H9 (cell line): ENCODE measurements at regions not wholly inside any gene's neighbourhood (a gene's known extent, or its start where the extent isn't known, plus 50 kb on each side); places are given as distances from the start of the nearest gene placed in this dataset.

Experiments
- DNase-seq: peaks from one replicate; pipeline ENCODE4 v3.0.0-alpha.2; 2017
- H2AFZ ChIP-seq: one replicate; pipeline ENCODE4 v1.6.1; 2013; ENCODE audit warnings: mild to moderate bottlenecking, low read length, control low read depth, moderate library complexity
- H2AK5ac ChIP-seq: 2 replicates; pipeline ENCODE4 v1.6.1; 2013; ENCODE audit warnings: low read length, control low read depth, mixed read lengths; ENCODE audit not compliant: insufficient read length
- H2BK120ac ChIP-seq: one replicate; pipeline ENCODE4 v1.6.1; 2013; ENCODE audit warnings: low read depth, mild to moderate bottlenecking, low read length, control low read depth, inconsistent platforms; ENCODE audit not compliant: poor library complexity, severe bottlenecking
- H2BK12ac ChIP-seq: 2 replicates; pipeline ENCODE4 v1.6.1; 2013; ENCODE audit warnings: low read length, control low read depth, mixed read lengths, low read depth; ENCODE audit not compliant: insufficient read length
- H2BK15ac ChIP-seq: 2 replicates; pipeline ENCODE4 v1.6.1; 2013; ENCODE audit warnings: low read depth, low read length, control low read depth
- H2BK20ac ChIP-seq: one replicate; pipeline ENCODE4 v1.6.1; 2013; ENCODE audit warnings: low read depth, mild to moderate bottlenecking, low read length, control low read depth, inconsistent platforms; ENCODE audit not compliant: poor library complexity, severe bottlenecking
- H2BK5ac ChIP-seq: 2 replicates; pipeline ENCODE4 v1.6.1; 2013; ENCODE audit warnings: low read length, control low read depth, mixed read lengths; ENCODE audit not compliant: insufficient read length
- H3K14ac ChIP-seq: 2 replicates; pipeline ENCODE4 v1.6.1; 2013; ENCODE audit warnings: low read length, control low read depth; ENCODE audit not compliant: insufficient read depth
- H3K18ac ChIP-seq: 2 replicates; pipeline ENCODE4 v1.6.1; 2013; ENCODE audit warnings: low read depth, mild to moderate bottlenecking, mixed read lengths, low read length, control low read depth; ENCODE audit not compliant: insufficient read length
- H3K23ac ChIP-seq: 2 replicates; pipeline ENCODE4 v1.6.1; 2013; ENCODE audit warnings: low read length, control low read depth, mixed read lengths, low read depth; ENCODE audit not compliant: insufficient read length
- H3K23me2 ChIP-seq: 2 replicates; pipeline ENCODE4 v1.6.1; 2013; ENCODE audit warnings: low read depth, mild to moderate bottlenecking, mixed read lengths, low read length, control low read depth; ENCODE audit not compliant: insufficient read length, poor library complexity, severe bottlenecking
- H3K27ac ChIP-seq: 2 replicates; pipeline ENCODE4 v1.5.1; 2013; ENCODE audit warnings: low read length, control low read depth, mixed read lengths, low read depth; ENCODE audit not compliant: insufficient read length
- H3K27me3 ChIP-seq: 2 replicates; pipeline ENCODE4 v1.6.1; 2013; ENCODE audit warnings: low read length, control low read depth, inconsistent platforms; ENCODE audit not compliant: insufficient read depth
- H3K4ac ChIP-seq: 2 replicates; pipeline ENCODE4 v1.6.1; 2013; ENCODE audit warnings: low read depth, mild to moderate bottlenecking, control low read depth, inconsistent platforms, low read length, moderate library complexity
- H3K4me1 ChIP-seq: 2 replicates; pipeline ENCODE4 v1.6.1; 2013; ENCODE audit warnings: low read length, control low read depth, inconsistent platforms; ENCODE audit not compliant: insufficient read depth
- H3K4me2 ChIP-seq: 2 replicates; pipeline ENCODE4 v1.6.1; 2013; ENCODE audit warnings: low read length, control low read depth, mixed read lengths; ENCODE audit not compliant: insufficient read length, insufficient read depth
- H3K56ac ChIP-seq: 2 replicates; pipeline ENCODE4 v1.6.1; 2013; ENCODE audit warnings: low read depth, mild to moderate bottlenecking, mixed read lengths, low read length, control low read depth; ENCODE audit not compliant: insufficient read length
- H3K79me1 ChIP-seq: 2 replicates; pipeline ENCODE4 v1.6.1; 2013; ENCODE audit warnings: low read depth, mild to moderate bottlenecking, moderate library complexity, low read length, control low read depth, inconsistent platforms; ENCODE audit not compliant: insufficient read depth, poor library complexity, severe bottlenecking
- H3K79me2 ChIP-seq: 2 replicates; pipeline ENCODE4 v1.6.1; 2013; ENCODE audit warnings: low read length, control low read depth, inconsistent platforms; ENCODE audit not compliant: insufficient read depth
- H3K9ac ChIP-seq: 2 replicates; pipeline ENCODE4 v1.6.1; 2013; ENCODE audit warnings: low read length, control low read depth, mixed read lengths; ENCODE audit not compliant: insufficient read length; ENCODE audit errors: extremely low read depth
- H3K9me3 ChIP-seq: one replicate; pipeline ENCODE4 v1.6.1; 2013; ENCODE audit warnings: low read depth, low read length, inconsistent platforms; ENCODE audit not compliant: control insufficient read depth
- H3T11ph ChIP-seq: one replicate; pipeline ENCODE4 v1.6.1; 2013; ENCODE audit warnings: mild to moderate bottlenecking, low read length, control low read depth, inconsistent platforms
- H4K20me1 ChIP-seq: one replicate; pipeline ENCODE4 v1.6.1; 2013; ENCODE audit not compliant: control insufficient read depth, insufficient read length, insufficient read depth
- H4K5ac ChIP-seq: 2 replicates; pipeline ENCODE4 v1.6.1; 2013; ENCODE audit warnings: low read depth, mild to moderate bottlenecking, mixed read lengths, low read length, control low read depth; ENCODE audit not compliant: insufficient read length
- H4K8ac ChIP-seq: replicated peaks from 2 replicates; pipeline ENCODE4 v1.6.1; 2013; ENCODE audit warnings: low read length, control low read depth, mixed read lengths, low read depth; ENCODE audit not compliant: insufficient read length
- H4K91ac ChIP-seq: 2 replicates; pipeline ENCODE4 v1.6.1; 2013; ENCODE audit warnings: low read depth, mild to moderate bottlenecking, moderate library complexity, mixed read lengths, low read length, control low read depth; ENCODE audit not compliant: insufficient read length
- H3K27ac Mint-ChIP-seq, 3 experiments: 2 replicates in 2 of 3; 3 replicates in 1 of 3; pipeline ENCODE4 v1.8.0; 2020 to 2021; ENCODE audit warnings: mixed read lengths in 3 of 3, mild to moderate bottlenecking in 1 of 3, moderate library complexity in 1 of 3
- H3K27me3 Mint-ChIP-seq: 2 replicates; pipeline ENCODE4 v1.8.0; 2021; ENCODE audit warnings: low read depth, mild to moderate bottlenecking, moderate library complexity, mixed read lengths
- H3K36me3 Mint-ChIP-seq, 3 experiments: 2 replicates in 2 of 3; 3 replicates in 1 of 3; pipeline ENCODE4 v1.8.0; 2020 to 2021; ENCODE audit warnings: low read depth in 3 of 3, mixed read lengths in 3 of 3; ENCODE audit not compliant: insufficient read depth in 1 of 3
- H3K4me1 Mint-ChIP-seq, 2 experiments: 2 replicates each; pipeline ENCODE4 v1.8.0; 2020; ENCODE audit warnings: mixed read lengths in 2 of 2
- H3K4me3 Mint-ChIP-seq, 2 experiments: 2 replicates in 1 of 2; 3 replicates in 1 of 2; pipeline ENCODE4 v1.8.0; 2020 to 2021; ENCODE audit warnings: mild to moderate bottlenecking in 2 of 2, mixed read lengths in 2 of 2, moderate library complexity in 1 of 2
- H3K9me3 Mint-ChIP-seq, 2 experiments: 2 replicates in 1 of 2; 3 replicates in 1 of 2; pipeline ENCODE4 v1.8.0; 2020; ENCODE audit warnings: mild to moderate bottlenecking in 2 of 2, mixed read lengths in 2 of 2, moderate library complexity in 1 of 2
- WGBS: extraction: QIAGEN DNeasy Blood & Tissue Kit; methylation state at CpG from one replicate; pipeline ENCODE4 v1.1.7; 2013; ENCODE audit warnings: missing lambda C conversion rate, low lambda C conversion rate, mixed read lengths; ENCODE audit not compliant: insufficient read length; ENCODE audit errors: extremely low coverage; 5-methylcytosine and 5-hydroxymethylcytosine counted together
- TF ChIP-seq, protein P1 (sequence below): fragments of 200-600 bp; sonication (generic); conservative IDR thresholded peaks from 3 replicates; pipeline ENCODE4 v1.8.0; 2021; ENCODE audit warnings: antibody characterized with exemption, mild to moderate bottlenecking

DNA sequence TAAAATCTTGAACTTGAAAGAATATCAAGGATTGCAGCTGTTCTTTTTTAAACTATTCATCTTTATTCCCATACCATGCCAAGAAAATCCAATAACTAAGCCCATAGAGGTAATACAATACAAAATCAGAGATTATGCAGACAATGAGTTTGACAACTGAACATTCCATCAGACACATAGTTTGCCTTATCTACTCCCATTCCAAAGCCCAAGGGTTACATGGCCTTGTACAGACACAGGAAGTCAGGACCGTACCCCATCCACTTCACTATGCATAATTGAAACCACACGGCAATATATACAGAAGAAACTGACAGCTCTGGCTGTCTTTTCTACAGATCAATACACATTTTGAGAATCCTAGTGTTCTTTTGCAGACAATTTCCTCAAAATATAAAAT lies 181.3 kb downstream of the TMX3 start:
- Histone ChIP-seq H4K8ac (no peak overlapping the region), H4K20me1 (no peaks in the 10 kb centered on the region), H3K9ac (no peak overlapping the region), H3K27me3 (no peaks in the 10 kb centered on the region), H3K14ac (no peak overlapping the region), H3K56ac (no peak overlapping the region), H2BK15ac (no peak overlapping the region), H3K4ac (no peak overlapping the region), H3K4me2 (no peak overlapping the region), H3T11ph (no peak overlapping the region), H2BK12ac (no peak overlapping the region), H3K18ac (no peak overlapping the region), H3K4me1 (no peaks in the 10 kb centered on the region), H3K79me1 (no peaks in the 10 kb centered on the region), H2BK5ac (no peak overlapping the region), H4K5ac (no peak overlapping the region), H4K91ac (no peak overlapping the region), H2AK5ac (no peak overlapping the region), H3K23ac (no peak overlapping the region), H3K23me2 (no peaks in the 10 kb centered on the region), H2BK120ac (no peak overlapping the region), H2AFZ (no peak overlapping the region), H3K27ac (no peak overlapping the region), H2BK20ac (no peak overlapping the region), H3K9me3 (no peaks in the 10 kb centered on the region), H3K79me2 (no peaks in the 10 kb centered on the region)
- Mint-ChIP-seq H3K36me3 (no peaks in the 10 kb centered on the region), H3K27ac (0 out of 7 replicates have a peak overlapping the region, but pooled peaks of 1 of the 3 experiments have one; percentile 19), H3K27me3 (no peaks in the 10 kb centered on the region), H3K9me3 (no peaks in the 10 kb centered on the region), H3K4me3 (no peak overlapping the region), H3K4me1 (peaks cover 10 to 21% of the 10 kb centered on the region in 2 experiments)
- DNase-seq: no peak
- TF ChIP-seq, protein P1, sequence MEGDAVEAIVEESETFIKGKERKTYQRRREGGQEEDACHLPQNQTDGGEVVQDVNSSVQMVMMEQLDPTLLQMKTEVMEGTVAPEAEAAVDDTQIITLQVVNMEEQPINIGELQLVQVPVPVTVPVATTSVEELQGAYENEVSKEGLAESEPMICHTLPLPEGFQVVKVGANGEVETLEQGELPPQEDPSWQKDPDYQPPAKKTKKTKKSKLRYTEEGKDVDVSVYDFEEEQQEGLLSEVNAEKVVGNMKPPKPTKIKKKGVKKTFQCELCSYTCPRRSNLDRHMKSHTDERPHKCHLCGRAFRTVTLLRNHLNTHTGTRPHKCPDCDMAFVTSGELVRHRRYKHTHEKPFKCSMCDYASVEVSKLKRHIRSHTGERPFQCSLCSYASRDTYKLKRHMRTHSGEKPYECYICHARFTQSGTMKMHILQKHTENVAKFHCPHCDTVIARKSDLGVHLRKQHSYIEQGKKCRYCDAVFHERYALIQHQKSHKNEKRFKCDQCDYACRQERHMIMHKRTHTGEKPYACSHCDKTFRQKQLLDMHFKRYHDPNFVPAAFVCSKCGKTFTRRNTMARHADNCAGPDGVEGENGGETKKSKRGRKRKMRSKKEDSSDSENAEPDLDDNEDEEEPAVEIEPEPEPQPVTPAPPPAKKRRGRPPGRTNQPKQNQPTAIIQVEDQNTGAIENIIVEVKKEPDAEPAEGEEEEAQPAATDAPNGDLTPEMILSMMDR: no peak
- no CpG with 5 or more reads among the region's 2 CpGs for WGBS
